ENCODE measurements at regions not wholly inside any gene's neighbourhood (a gene's known extent, or its start where the extent isn't known, plus 50 kb on each side); places are given as distances from the start of the nearest gene placed in this dataset.

GRCh38 chr16:13376174-13376573, 474.8 kb downstream of the SHISA9 start:
- Histone ChIP-seq H3K4me3 (ENCODE audit: low read depth, low read length) (no peak overlapping the region), H3K4me1 (ENCODE audit: control insufficient read depth, insufficient read depth, low read length) (no peaks in the 10 kb centered on the region), H3K27ac (ENCODE audit: extremely low read depth, low read depth, low read length) (no peak overlapping the region), H3K9me3 (ENCODE audit: control insufficient read depth, insufficient read depth, low read depth, low read length) (no peaks in the 10 kb centered on the region), H3K36me3 (ENCODE audit: control insufficient read depth in 2 of 2, insufficient read depth in 1 of 2, low read length in 2 of 2) (no peaks in the 10 kb centered on the region)
- ChIA-PET POLR2A (no interaction called here), CTCF (no interaction called here)
- TF ChIP-seq, protein P1, sequence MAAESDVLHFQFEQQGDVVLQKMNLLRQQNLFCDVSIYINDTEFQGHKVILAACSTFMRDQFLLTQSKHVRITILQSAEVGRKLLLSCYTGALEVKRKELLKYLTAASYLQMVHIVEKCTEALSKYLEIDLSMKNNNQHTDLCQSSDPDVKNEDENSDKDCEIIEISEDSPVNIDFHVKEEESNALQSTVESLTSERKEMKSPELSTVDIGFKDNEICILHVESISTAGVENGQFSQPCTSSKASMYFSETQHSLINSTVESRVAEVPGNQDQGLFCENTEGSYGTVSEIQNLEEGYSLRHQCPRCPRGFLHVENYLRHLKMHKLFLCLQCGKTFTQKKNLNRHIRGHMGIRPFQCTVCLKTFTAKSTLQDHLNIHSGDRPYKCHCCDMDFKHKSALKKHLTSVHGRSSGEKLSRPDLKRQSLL (tag by site-specific recombination; IDR thresholded peaks at IDR 0.05): no peak
- TF ChIP-seq ZNF510 (tag by site-specific recombination; IDR thresholded peaks at IDR 0.05; ENCODE audit: insufficient replicate concordance): no peak
- TF ChIP-seq, protein P2, sequence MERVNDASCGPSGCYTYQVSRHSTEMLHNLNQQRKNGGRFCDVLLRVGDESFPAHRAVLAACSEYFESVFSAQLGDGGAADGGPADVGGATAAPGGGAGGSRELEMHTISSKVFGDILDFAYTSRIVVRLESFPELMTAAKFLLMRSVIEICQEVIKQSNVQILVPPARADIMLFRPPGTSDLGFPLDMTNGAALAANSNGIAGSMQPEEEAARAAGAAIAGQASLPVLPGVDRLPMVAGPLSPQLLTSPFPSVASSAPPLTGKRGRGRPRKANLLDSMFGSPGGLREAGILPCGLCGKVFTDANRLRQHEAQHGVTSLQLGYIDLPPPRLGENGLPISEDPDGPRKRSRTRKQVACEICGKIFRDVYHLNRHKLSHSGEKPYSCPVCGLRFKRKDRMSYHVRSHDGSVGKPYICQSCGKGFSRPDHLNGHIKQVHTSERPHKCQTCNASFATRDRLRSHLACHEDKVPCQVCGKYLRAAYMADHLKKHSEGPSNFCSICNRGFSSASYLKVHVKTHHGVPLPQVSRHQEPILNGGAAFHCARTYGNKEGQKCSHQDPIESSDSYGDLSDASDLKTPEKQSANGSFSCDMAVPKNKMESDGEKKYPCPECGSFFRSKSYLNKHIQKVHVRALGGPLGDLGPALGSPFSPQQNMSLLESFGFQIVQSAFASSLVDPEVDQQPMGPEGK (tag by site-specific recombination; IDR thresholded peaks at IDR 0.05): no peak
- no peak for TF ChIP-seq ZNF596 (tag by site-specific recombination; IDR thresholded peaks at IDR 0.05)
- no peak for TF ChIP-seq YY2 (tag by site-specific recombination; IDR thresholded peaks at IDR 0.05)
- no peak for TF ChIP-seq ZNF155 (tag by site-specific recombination; IDR thresholded peaks at IDR 0.05)
- no peak for TF ChIP-seq YY1 (tag by site-specific recombination; IDR thresholded peaks at IDR 0.05)
- TF ChIP-seq ZXDB (tag by site-specific recombination; IDR thresholded peaks at IDR 0.05): no peak
- TF ChIP-seq HOXC10 (CRISPR knock-in tag; IDR thresholded peaks at IDR 0.05): no peak
- no peak for TF ChIP-seq PRDM1 (tag by site-specific recombination; IDR thresholded peaks at IDR 0.05)
- TF ChIP-seq ZNF785 (tag by site-specific recombination; IDR thresholded peaks at IDR 0.05): no peak
- TF ChIP-seq ZNF513 (tag by site-specific recombination; IDR thresholded peaks at IDR 0.05): no peak
- no peak for TF ChIP-seq ZNF280D (tag by site-specific recombination; IDR thresholded peaks at IDR 0.05)
- no peak for TF ChIP-seq ZNF701 (tag by site-specific recombination; IDR thresholded peaks at IDR 0.05)

DNA sequence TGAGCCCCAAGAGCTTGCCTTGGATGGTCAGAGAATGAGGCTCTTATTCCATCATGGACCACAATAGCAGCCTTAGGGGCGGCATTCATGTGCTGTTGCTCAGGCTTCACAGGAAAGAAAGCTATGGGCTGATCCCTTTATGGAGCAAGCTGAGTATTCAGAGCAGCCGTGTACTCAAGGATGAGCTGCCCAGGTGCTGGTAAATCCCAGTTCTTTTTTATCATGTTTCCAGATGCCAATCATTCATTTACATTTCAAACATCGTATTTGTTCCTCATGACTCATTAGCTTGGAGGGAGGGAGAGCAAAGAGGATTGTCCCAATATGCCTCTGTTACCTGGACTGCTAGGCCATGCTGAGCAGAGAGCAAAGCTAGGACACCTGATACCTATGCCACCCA, 475.7 kb downstream of the SHISA9 start:
- H3K36me3 ChIP-seq (ENCODE audit: control insufficient read depth in 2 of 2, insufficient read depth in 1 of 2, low read length in 2 of 2): no peaks in the 10 kb centered on the region
- H3K27ac ChIP-seq (ENCODE audit: extremely low read depth, low read depth, low read length): no peak overlapping the region
- no peak overlapping the region for H3K4me3 ChIP-seq (ENCODE audit: low read depth, low read length)
- CTCF ChIA-PET: no interaction called here
- no peaks in the 10 kb centered on the region for H3K9me3 ChIP-seq (ENCODE audit: control insufficient read depth, insufficient read depth, low read depth, low read length)
- POLR2A ChIA-PET: no interaction called here
- H3K4me1 ChIP-seq (ENCODE audit: control insufficient read depth, insufficient read depth, low read length): no peaks in the 10 kb centered on the region
- no peak for TF ChIP-seq ZNF280C (tag by site-specific recombination; IDR thresholded peaks at IDR 0.05)
- TF ChIP-seq ZNF707 (tag by site-specific recombination; IDR thresholded peaks at IDR 0.05): no peak
- TF ChIP-seq ZNF433 (tag by site-specific recombination; IDR thresholded peaks at IDR 0.05; ENCODE audit: low read depth): no peak
- no peak for TF ChIP-seq ATF2 (tag by site-specific recombination; IDR thresholded peaks at IDR 0.05; ENCODE audit: low read depth)
- no peak for TF ChIP-seq ZFP69B (tag by site-specific recombination; IDR thresholded peaks at IDR 0.05)
- no peak for TF ChIP-seq ZNF558 (tag by site-specific recombination; IDR thresholded peaks at IDR 0.05)
- no peak for TF ChIP-seq ZNF777 (tag by site-specific recombination; IDR thresholded peaks at IDR 0.05; ENCODE audit: borderline replicate concordance)
- no peak for TF ChIP-seq ZNF362 (tag by site-specific recombination; IDR thresholded peaks at IDR 0.05)
- no peak for TF ChIP-seq ZNF354C (tag by site-specific recombination; IDR thresholded peaks at IDR 0.05; ENCODE audit: borderline replicate concordance, low read depth)
- TF ChIP-seq ZFP3 (tag by site-specific recombination; IDR thresholded peaks at IDR 0.05; ENCODE audit: low read depth): no peak
